ENCODE measurements at regions not wholly inside any gene's neighbourhood (a gene's known extent, or its start where the extent isn't known, plus 50 kb on each side); places are given as distances from the start of the nearest gene placed in this dataset.

DNA sequence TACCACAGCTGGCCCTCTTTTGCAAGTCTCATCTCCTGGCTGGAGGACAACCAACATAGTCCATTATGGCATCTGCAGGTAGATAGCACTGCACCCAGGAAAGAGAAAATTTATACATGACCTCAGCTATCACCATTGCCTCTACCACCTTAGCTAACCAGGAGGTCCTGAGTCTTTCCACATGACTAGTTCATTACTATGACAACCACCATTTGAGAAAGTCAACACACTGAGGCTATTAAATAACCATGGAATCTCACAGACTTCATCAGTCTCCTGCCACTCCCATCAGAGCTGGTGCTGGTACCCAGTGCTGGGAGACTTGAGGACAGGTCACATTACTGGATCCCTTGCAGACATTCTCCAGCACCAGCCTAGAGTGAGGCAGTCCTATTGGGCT, 285.9 kb downstream of the GBA3 start:
- ATAC-seq, result no peak
- Histone ChIP-seq H3K27ac (no peak overlapping the region), H3K9me3 (peaks cover 0 to 47% (median 17%) of the 10 kb centered on the region in 11 donors)

DNA sequence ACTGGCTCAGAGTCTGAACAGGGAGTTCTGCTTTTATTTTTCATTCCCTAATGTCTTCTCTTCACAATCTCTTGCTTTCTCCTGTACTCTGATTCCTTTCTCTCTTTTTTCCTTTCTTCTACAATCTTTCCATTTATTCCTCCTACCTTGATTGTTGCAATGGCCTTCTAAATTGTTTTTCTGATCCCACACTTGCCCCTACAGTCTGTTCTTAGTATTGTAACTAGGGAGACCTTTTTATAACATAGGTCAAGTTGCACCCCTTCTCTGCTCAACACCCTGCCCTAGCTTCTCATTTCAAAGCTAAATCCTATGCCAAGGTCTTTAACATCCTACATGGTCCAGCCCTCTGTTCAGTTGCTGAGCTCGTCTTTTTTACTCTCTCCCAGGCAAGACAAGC, 277.9 kb downstream of the GBA3 start:
- ATAC-seq (no peak), DNase-seq (no peak)
- peaks cover 0 to 44% (median 14%) of the 10 kb centered on the region in 11 donors for H3K9me3 ChIP-seq
- no peak overlapping the region for H3K27ac ChIP-seq
- H3K36me3 ChIP-seq, result no peaks in the 10 kb centered on the region
- TF ChIP-seq, protein P1, sequence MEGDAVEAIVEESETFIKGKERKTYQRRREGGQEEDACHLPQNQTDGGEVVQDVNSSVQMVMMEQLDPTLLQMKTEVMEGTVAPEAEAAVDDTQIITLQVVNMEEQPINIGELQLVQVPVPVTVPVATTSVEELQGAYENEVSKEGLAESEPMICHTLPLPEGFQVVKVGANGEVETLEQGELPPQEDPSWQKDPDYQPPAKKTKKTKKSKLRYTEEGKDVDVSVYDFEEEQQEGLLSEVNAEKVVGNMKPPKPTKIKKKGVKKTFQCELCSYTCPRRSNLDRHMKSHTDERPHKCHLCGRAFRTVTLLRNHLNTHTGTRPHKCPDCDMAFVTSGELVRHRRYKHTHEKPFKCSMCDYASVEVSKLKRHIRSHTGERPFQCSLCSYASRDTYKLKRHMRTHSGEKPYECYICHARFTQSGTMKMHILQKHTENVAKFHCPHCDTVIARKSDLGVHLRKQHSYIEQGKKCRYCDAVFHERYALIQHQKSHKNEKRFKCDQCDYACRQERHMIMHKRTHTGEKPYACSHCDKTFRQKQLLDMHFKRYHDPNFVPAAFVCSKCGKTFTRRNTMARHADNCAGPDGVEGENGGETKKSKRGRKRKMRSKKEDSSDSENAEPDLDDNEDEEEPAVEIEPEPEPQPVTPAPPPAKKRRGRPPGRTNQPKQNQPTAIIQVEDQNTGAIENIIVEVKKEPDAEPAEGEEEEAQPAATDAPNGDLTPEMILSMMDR (IDR thresholded peaks at IDR 0.05), result no peak
- intact Hi-C loops (cut with DNase I), result no loop called here
- WGBS, 2 donors, result 47 to 61% methylated on average over 1 of the region's 1 CpG
- H3K4me3 ChIP-seq, result no peak overlapping the region
- no peaks in the 10 kb centered on the region for H3K4me1 ChIP-seq
- H3K27me3 ChIP-seq, result no peaks in the 10 kb centered on the region

More for the DNA sequence above, 285.9 kb downstream of the GBA3 start:
- DNase-seq, result no peak
- no peak overlapping the region for H3K4me3 ChIP-seq
- intact Hi-C loops (cut with DNase I), result no loop called here
- no peaks in the 10 kb centered on the region for H3K4me1 ChIP-seq
- TF ChIP-seq, protein P1 (IDR thresholded peaks at IDR 0.05), result no peak
- H3K36me3 ChIP-seq, result no peaks in the 10 kb centered on the region
- H3K27me3 ChIP-seq, result no peaks in the 10 kb centered on the region

DNA sequence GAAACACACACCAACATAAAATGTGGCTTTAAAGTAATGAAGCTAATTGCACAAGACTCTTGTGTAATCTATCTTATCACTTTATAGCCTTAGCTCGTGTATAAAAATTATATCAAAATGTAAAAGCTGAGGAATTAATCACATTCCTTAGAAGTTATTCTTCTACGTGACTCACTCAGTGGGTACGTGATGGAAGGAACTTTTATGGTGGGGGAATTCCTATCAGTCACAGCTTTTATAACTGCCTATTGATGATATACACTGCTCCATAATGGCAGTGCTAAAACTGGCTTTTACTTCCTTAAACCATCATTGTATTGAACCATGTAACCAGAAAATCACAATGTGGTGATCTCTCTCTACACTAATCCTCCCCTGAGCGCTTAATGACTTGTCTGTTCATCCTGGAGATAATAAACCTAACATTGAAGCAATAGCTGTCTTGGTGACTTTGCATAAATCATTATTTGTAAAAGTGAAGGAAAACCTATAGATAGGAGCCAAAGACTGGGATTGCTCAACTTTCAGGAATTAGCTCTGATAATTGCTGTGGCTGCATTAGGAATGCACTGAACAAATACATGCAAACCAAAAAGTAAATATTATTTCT, 276.7 kb downstream of the GBA3 start:
- Histone ChIP-seq H3K27ac (no peak overlapping the region), H3K4me1 (no peaks in the 10 kb centered on the region), H3K4me3 (no peak overlapping the region), H3K9me3 (peaks cover 0 to 31% (median 11%) of the 10 kb centered on the region in 11 donors), H3K36me3 (no peaks in the 10 kb centered on the region), H3K27me3 (no peaks in the 10 kb centered on the region)
- TF ChIP-seq, protein P1 (IDR thresholded peaks at IDR 0.05), result no peak
- ATAC-seq (no peak), DNase-seq (no peak)
- WGBS, 2 donors, result 69 to 72% methylated on average over 4 of the region's 4 CpGs
- intact Hi-C loops (cut with DNase I), result no loop called here

DNA sequence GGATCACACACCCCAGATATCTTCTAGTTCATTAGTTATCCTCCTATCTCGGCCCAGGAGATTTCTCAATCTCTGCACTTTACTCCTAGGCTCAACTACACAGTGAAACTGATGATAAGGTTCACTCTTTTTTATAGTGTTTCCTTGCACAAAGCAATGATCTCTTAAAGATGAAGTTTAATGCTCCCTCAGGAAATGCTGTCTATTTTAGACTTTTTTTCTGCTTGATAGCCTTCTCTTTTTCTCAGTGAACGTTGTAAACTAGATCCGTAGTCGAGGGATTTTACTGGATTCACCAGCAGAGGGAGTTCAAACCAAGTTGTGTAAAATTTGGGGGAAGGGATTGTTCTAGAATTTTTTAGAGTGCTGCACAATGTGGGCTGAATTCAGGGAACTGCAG, 269.6 kb downstream of the GBA3 start:
- Histone ChIP-seq H3K4me3 (no peak overlapping the region), H3K9me3 (no peaks in the 10 kb centered on the region), H3K27ac (no peak overlapping the region), H3K4me1 (peaks cover 0 to 8% (median 0%) of the 10 kb centered on the region in 9 donors), H3K36me3 (no peaks in the 10 kb centered on the region), H3K27me3 (no peaks in the 10 kb centered on the region)
- ATAC-seq, result no peak
- no peak for DNase-seq
- intact Hi-C loops (cut with DNase I), result no loop called here
- 25 to 29% methylated on average over 4 of the region's 4 CpGs for WGBS, 2 donors
- TF ChIP-seq, protein P1 (IDR thresholded peaks at IDR 0.05), result peak in 6 of 9 donors; percentile 31 to 50 (median 40)
